Gastroesophageal sphincter (tissue), 3 donors: ENCODE measurements at regions not wholly inside any gene's neighbourhood (a gene's known extent, or its start where the extent isn't known, plus 50 kb on each side); places are given as distances from the start of the nearest gene placed in this dataset.

Source experiments
- EP300 ChIP-seq: sonication (generic); formaldehyde crosslinking; IDR thresholded peaks from one replicate; pipeline ENCODE4 v1.6.1; 2017; ENCODE audit warnings: antibody characterized with exemption, mild to moderate bottlenecking
- POLR2A ChIP-seq, 2 donors: fragments of 450-650 bp; IDR thresholded peaks; one replicate each; pipeline ENCODE4 v1.6.1; 2017; ENCODE audit warnings: antibody characterized with exemption in 2 of 2, mild to moderate bottlenecking in 2 of 2, moderate library complexity in 1 of 2
- POLR2AphosphoS5 ChIP-seq: sonication (generic); formaldehyde crosslinking; IDR thresholded peaks from one replicate; pipeline ENCODE4 v1.6.1; 2017; ENCODE audit warnings: antibody characterized with exemption
- TF ChIP-seq, protein P1 (sequence below), 4 experiments: fragments of 200-600 bp in 2 of 4; fragments of 450-650 bp in 2 of 4; sonication (generic) in 1 of 4; IDR thresholded peaks; one replicate each; pipeline ENCODE4 v1.5.1; 2017 to 2019; ENCODE audit warnings: antibody characterized with exemption in 4 of 4, mild to moderate bottlenecking in 2 of 4, moderate library complexity in 2 of 4

DNA sequence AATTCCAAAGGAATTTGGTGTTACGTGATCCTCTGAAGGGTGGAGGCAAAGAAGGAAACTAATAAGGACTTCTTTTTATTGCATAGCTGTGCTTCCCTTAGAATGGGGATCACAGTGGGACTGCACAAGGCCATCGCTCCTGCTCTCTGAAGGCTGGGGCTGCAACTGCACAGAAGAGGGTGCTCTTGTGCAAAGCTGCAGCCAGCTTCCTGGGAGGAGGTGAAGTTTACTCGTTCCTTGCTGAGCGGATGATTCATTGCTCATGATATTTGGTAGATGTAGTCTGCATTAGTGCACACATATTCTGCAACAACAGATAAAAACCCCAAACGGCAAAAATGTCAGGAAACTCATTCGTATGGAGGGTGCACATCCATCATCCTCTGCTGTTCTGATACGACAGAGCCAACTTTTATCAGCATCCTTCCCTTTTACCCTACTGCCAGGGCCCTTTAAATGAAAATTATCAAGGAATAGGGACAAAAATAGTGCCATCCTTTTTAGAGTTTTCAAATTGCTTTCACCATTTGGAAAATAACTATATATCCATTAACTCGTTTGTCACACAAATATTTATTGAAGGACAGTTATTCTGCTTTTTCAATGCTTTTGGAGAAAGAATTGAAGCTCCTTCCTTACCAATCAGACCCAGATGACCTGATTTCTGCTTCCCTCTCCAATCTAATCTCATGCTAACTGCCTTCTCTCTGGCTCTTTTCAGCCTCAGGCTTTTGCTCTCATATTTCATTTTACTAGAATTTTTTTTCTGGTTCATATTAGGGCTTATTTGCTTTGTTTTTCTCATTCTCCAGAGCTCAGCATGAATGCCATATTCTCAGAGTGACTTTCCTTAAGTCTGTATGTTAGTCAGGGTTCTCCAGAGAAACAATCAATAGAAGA, 263.6 kb downstream of the DUSP10 start:
- TF ChIP-seq, protein P1, sequence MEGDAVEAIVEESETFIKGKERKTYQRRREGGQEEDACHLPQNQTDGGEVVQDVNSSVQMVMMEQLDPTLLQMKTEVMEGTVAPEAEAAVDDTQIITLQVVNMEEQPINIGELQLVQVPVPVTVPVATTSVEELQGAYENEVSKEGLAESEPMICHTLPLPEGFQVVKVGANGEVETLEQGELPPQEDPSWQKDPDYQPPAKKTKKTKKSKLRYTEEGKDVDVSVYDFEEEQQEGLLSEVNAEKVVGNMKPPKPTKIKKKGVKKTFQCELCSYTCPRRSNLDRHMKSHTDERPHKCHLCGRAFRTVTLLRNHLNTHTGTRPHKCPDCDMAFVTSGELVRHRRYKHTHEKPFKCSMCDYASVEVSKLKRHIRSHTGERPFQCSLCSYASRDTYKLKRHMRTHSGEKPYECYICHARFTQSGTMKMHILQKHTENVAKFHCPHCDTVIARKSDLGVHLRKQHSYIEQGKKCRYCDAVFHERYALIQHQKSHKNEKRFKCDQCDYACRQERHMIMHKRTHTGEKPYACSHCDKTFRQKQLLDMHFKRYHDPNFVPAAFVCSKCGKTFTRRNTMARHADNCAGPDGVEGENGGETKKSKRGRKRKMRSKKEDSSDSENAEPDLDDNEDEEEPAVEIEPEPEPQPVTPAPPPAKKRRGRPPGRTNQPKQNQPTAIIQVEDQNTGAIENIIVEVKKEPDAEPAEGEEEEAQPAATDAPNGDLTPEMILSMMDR (IDR thresholded peaks at IDR 0.05) = peak in 3 of 4 experiments; percentile 55 to 79 (median 60)
- no peak for TF ChIP-seq POLR2AphosphoS5
- TF ChIP-seq EP300 = no peak
- TF ChIP-seq POLR2A (IDR thresholded peaks at IDR 0.05) = no peak
